ENCODE measurements at regions not wholly inside any gene's neighbourhood (a gene's known extent, or its start where the extent isn't known, plus 50 kb on each side); places are given as distances from the start of the nearest gene placed in this dataset.

DNA sequence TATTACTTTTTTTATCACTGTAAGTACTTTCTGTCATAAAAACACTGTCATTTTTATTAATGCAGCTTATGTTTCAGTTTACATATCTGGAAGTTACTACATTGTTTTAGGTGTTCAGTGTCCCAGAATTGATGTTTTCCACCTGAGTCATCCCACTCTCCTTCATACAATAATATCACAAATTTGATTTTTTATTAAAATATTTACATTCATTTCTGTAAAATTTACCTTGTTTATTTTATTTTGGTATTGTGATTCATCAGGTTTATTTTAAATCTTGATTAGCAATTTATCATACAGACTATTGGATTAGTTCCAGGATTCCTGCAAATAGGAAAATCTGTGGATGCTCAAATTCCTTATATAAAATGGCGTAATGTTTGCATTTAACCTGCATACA is 1662.9 kb downstream of the SUCLG1 start:
- ATAC-seq (no peak), FAIRE-seq (no peak), DNase-seq (ENCODE audit: extremely low read depth in 1 of 4, low spot score in 3 of 4) (no peak)
- Histone ChIP-seq H3K27ac (ENCODE audit: extremely low read depth, low read depth, low read length) (no peak overlapping the region), H3K9ac (ENCODE audit: insufficient read depth in 1 of 2, low read depth in 2 of 2, low read length in 2 of 2) (no peak overlapping the region), H2AFZ (ENCODE audit: low read depth, low read length) (no peak overlapping the region), H3K4me3 (no peak overlapping the region), H3K27me3 (ENCODE audit: control insufficient read depth in 2 of 2, insufficient read depth in 2 of 2, low read length in 2 of 2) (no peaks in the 10 kb centered on the region), H3K4me2 (ENCODE audit: insufficient read depth, low read length) (no peak overlapping the region), H3K9me3 (replicated peaks; ENCODE audit: control insufficient read depth, insufficient read depth, low read depth, low read length) (no peaks in the 10 kb centered on the region; the same call in 1 of the 2 replicates), H3K79me2 (ENCODE audit: control insufficient read depth, insufficient read depth, low read length) (no peaks in the 10 kb centered on the region), H3K36me3 (ENCODE audit: control insufficient read depth, insufficient read depth, low read length) (no peaks in the 10 kb centered on the region), H3K9me1 (ENCODE audit: control insufficient read depth, insufficient read depth, low read length) (no peaks in the 10 kb centered on the region), H3K4me1 (replicated peaks in 1 of 2; ENCODE audit: control insufficient read depth in 2 of 2, insufficient read depth in 2 of 2, low read length in 2 of 2) (no peaks in the 10 kb centered on the region), H4K20me1 (replicated peaks; ENCODE audit: control insufficient read depth, insufficient read depth, low read length) (no peaks in the 10 kb centered on the region)
- in situ Hi-C loops (cut with MboI) = no loop called here
- POLR2A ChIA-PET = no interaction called here
- no TSS peak for BruUV-seq (replicated peaks)
- intact Hi-C loops (cut with micrococcal nuclease) = no loop called here
- CTCF ChIA-PET (ENCODE audit: low intra/inter-chr PET ratio) = no interaction called here
- WGBS (ENCODE audit: insufficient coverage, low coverage, missing lambda C conversion rate) = 19% methylated on average over 1 of the region's 1 CpG
- TF ChIP-seq FOXA1 (IDR thresholded peaks at IDR 0.05; ENCODE audit: borderline replicate concordance) = no peak
- TF ChIP-seq YBX1 (IDR thresholded peaks at IDR 0.05) = no peak

DNA sequence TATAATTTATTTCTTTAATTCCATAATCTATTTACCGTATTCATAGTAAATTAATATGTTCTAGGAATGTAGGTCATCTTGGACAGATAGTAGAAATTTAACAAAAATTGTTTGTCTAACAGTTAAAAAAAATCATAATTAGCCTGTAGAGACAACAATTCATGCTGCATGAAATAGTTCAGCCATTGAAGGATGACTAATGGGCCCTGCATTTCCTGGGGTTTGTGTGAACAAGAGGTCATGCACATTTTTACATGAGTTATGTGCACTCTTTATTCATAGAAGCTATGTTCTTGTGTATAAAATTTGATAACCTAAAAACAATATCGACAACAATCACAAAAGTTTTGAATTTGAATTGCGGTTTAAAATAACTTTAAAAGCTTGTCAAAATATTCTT is 1663.6 kb downstream of the SUCLG1 start:
- no peak for DNase-seq (ENCODE audit: extremely low read depth in 1 of 4, low spot score in 3 of 4)
- 5% methylated on average over 3 of the region's 3 CpGs for WGBS (ENCODE audit: insufficient coverage, low coverage, missing lambda C conversion rate)
- no peaks in the 10 kb centered on the region for H4K20me1 ChIP-seq (replicated peaks; ENCODE audit: control insufficient read depth, insufficient read depth, low read length)
- no peak overlapping the region for H3K9ac ChIP-seq (ENCODE audit: insufficient read depth in 1 of 2, low read depth in 2 of 2, low read length in 2 of 2)
- TF ChIP-seq ZNF212 (CRISPR knock-in tag; IDR thresholded peaks at IDR 0.05) = no peak
- no peak for TF ChIP-seq ZNF436 (CRISPR knock-in tag; IDR thresholded peaks at IDR 0.05)
- TF ChIP-seq, protein P1, sequence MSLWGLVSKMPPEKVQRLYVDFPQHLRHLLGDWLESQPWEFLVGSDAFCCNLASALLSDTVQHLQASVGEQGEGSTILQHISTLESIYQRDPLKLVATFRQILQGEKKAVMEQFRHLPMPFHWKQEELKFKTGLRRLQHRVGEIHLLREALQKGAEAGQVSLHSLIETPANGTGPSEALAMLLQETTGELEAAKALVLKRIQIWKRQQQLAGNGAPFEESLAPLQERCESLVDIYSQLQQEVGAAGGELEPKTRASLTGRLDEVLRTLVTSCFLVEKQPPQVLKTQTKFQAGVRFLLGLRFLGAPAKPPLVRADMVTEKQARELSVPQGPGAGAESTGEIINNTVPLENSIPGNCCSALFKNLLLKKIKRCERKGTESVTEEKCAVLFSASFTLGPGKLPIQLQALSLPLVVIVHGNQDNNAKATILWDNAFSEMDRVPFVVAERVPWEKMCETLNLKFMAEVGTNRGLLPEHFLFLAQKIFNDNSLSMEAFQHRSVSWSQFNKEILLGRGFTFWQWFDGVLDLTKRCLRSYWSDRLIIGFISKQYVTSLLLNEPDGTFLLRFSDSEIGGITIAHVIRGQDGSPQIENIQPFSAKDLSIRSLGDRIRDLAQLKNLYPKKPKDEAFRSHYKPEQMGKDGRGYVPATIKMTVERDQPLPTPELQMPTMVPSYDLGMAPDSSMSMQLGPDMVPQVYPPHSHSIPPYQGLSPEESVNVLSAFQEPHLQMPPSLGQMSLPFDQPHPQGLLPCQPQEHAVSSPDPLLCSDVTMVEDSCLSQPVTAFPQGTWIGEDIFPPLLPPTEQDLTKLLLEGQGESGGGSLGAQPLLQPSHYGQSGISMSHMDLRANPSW (CRISPR knock-in tag; IDR thresholded peaks at IDR 0.05) = no peak
- no peak for TF ChIP-seq MTF1 (CRISPR knock-in tag; IDR thresholded peaks at IDR 0.05; ENCODE audit: borderline replicate concordance)
- no peak for TF ChIP-seq FOXK1 (CRISPR knock-in tag; IDR thresholded peaks at IDR 0.05; ENCODE audit: borderline replicate concordance)
- no peak for TF ChIP-seq TAL1 (IDR thresholded peaks at IDR 0.05)
- no peak for TF ChIP-seq TCF7L2 (IDR thresholded peaks at IDR 0.05; ENCODE audit: low read depth, low read length)
- 0 out of 2 replicates have a peak, but pooled peaks have one; percentile 13 for TF ChIP-seq FOSL1 (tag; conservative IDR thresholded peaks at IDR 0.05)
- H2AFZ ChIP-seq (ENCODE audit: low read depth, low read length) = no peak overlapping the region
- in situ Hi-C loops (cut with MboI) = no loop called here
- H3K27ac ChIP-seq (ENCODE audit: extremely low read depth, low read depth, low read length) = no peak overlapping the region
- intact Hi-C loops (cut with micrococcal nuclease) = no loop called here
- ChIA-PET CTCF (ENCODE audit: low intra/inter-chr PET ratio) (no interaction called here), POLR2A (no interaction called here)
- H3K4me1 ChIP-seq (replicated peaks in 1 of 2; ENCODE audit: control insufficient read depth in 2 of 2, insufficient read depth in 2 of 2, low read length in 2 of 2) = no peaks in the 10 kb centered on the region
- ATAC-seq = no peak
- no peaks in the 10 kb centered on the region for H3K9me1 ChIP-seq (ENCODE audit: control insufficient read depth, insufficient read depth, low read length)
- no peak overlapping the region for H3K4me3 ChIP-seq
- H3K79me2 ChIP-seq (ENCODE audit: control insufficient read depth, insufficient read depth, low read length) = no peaks in the 10 kb centered on the region
- no peak overlapping the region for H3K4me2 ChIP-seq (ENCODE audit: insufficient read depth, low read length)
- no peaks in the 10 kb centered on the region for H3K36me3 ChIP-seq (ENCODE audit: control insufficient read depth, insufficient read depth, low read length)
- H3K27me3 ChIP-seq (ENCODE audit: control insufficient read depth in 2 of 2, insufficient read depth in 2 of 2, low read length in 2 of 2) = no peaks in the 10 kb centered on the region
- FAIRE-seq = no peak
- H3K9me3 ChIP-seq (replicated peaks; ENCODE audit: control insufficient read depth, insufficient read depth, low read depth, low read length) = no peaks in the 10 kb centered on the region
- no TSS peak for BruUV-seq (replicated peaks)
